ENCODE measurements at regions not wholly inside any gene's neighbourhood (a gene's known extent, or its start where the extent isn't known, plus 50 kb on each side); places are given as distances from the start of the nearest gene placed in this dataset.

- TF ChIP-seq, protein P1, sequence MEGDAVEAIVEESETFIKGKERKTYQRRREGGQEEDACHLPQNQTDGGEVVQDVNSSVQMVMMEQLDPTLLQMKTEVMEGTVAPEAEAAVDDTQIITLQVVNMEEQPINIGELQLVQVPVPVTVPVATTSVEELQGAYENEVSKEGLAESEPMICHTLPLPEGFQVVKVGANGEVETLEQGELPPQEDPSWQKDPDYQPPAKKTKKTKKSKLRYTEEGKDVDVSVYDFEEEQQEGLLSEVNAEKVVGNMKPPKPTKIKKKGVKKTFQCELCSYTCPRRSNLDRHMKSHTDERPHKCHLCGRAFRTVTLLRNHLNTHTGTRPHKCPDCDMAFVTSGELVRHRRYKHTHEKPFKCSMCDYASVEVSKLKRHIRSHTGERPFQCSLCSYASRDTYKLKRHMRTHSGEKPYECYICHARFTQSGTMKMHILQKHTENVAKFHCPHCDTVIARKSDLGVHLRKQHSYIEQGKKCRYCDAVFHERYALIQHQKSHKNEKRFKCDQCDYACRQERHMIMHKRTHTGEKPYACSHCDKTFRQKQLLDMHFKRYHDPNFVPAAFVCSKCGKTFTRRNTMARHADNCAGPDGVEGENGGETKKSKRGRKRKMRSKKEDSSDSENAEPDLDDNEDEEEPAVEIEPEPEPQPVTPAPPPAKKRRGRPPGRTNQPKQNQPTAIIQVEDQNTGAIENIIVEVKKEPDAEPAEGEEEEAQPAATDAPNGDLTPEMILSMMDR (IDR thresholded peaks at IDR 0.05): no peak
- no peak for TF ChIP-seq POLR2AphosphoS5 (IDR thresholded peaks at IDR 0.05)
- no peak for TF ChIP-seq POLR2A (IDR thresholded peaks at IDR 0.05)
Measured at GRCh38 chr18:55886886-55887285, 298.9 kb upstream of the TCF4 start.

Data from sigmoid colon (tissue), 4 donors.